B cell (primary cell): ENCODE measurements at regions not wholly inside any gene's neighbourhood (a gene's known extent, or its start where the extent isn't known, plus 50 kb on each side); places are given as distances from the start of the nearest gene placed in this dataset.

Experiments
- CTCF ChIP-seq: fragments of 200-600 bp; IDR thresholded peaks from one replicate; pipeline ENCODE4 v1.8.0; 2022; ENCODE audit warnings: antibody characterized with exemption, mild to moderate bottlenecking
- EZH2 ChIP-seq: IDR thresholded peaks from 2 replicates; pipeline ENCODE4 v1.6.1; 2012; ENCODE audit warnings: borderline replicate concordance, low read depth, mild to moderate bottlenecking, moderate library complexity, low read length; ENCODE audit not compliant: insufficient read depth, poor library complexity, severe bottlenecking

DNA sequence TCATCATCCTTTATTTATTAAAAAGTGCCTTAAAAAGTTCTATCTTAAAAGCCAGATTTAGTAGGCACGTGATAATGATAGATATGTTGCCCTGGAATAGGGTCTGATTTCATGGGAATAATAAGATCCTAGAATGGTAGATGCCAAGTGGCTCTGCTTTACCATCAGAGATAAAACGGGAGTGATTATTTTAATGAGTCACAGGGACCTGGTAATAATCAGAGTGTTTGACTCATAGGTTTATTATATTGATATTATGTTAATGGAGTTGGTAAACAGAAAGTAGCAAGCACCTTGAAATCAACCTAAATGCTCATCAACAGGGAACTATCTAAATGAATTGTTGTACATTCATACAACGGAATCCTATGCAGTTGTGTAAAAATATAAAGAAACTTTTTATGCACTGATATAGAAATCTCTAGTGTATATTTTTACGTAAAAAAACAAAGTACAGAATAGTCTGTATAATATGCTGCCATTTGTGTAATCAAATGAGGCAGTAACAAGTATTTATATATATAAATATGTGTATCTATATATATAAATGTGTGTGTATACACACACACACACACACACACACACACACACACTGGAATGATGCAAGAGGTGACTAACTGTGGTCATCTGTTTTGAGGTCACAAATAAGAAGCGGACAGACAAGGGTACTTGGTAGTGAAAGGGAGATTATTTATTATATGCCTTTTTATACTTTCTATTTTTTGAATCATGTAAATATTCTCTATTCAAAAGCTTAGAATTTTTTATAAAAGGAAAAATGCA lies 78.6 kb upstream of the DYNC1I1 start:
- no peak for TF ChIP-seq CTCF
- TF ChIP-seq EZH2: no peak
